Activated CD4-positive, alpha-beta T cell treated with anti-CD3 and anti-CD28 coated beads, Interleukin-2, amount 50 U/mL, for 1 hour (primary cell): ENCODE measurements at regions not wholly inside any gene's neighbourhood (a gene's known extent, or its start where the extent isn't known, plus 50 kb on each side); places are given as distances from the start of the nearest gene placed in this dataset.
"Not testable (repeated sequence)": the region's sequence is repeated elsewhere in the genome, so short reads cannot be mapped to it uniquely, and the experiment has no call there.

Experiments used
- DNase-seq: peaks from one replicate; pipeline ENCODE4 v3.0.0-alpha.2; 2020

DNA sequence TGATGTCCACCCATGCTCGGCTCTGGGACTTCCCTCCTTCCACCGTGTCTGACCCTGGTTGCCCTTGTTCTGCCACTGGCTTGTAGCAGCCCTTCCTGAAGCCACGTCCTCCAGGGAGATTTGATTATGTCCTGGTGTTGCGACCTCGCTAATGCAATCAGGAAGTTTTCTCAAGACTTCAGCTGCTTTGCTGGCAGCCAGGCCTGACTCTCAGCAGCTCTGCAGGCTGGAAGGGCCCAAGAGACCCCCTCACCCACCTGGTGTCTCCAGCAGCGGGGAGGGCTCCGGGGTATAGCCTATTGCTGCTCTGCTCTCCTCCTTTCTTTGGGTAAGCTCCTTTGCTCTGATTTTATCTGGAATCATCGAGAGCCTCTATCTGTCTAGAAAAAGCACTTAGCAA is 2882.8 kb downstream of the RPIA start:
- not testable (repeated sequence) for DNase-seq

DNA sequence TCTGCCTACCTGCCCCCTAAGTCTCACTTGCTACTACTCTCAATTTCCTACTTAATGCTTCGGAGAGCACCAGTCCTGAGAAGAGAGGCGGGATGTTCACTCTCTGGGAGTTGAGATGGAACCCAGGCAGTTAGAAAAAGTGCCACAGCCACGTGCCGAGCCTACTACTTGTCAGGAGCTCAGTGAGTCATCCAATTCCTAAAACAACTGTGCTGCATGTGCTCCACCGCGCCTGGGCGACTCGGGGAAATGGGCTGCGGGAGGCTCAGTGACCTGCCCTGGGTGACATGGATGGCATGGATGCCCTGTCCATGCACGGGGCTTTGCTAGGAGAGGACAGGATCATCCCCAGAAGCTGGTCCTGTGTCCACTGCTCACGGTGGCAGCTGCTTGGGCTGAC is 2884.2 kb downstream of the RPIA start:
- not testable (repeated sequence) for DNase-seq

DNA sequence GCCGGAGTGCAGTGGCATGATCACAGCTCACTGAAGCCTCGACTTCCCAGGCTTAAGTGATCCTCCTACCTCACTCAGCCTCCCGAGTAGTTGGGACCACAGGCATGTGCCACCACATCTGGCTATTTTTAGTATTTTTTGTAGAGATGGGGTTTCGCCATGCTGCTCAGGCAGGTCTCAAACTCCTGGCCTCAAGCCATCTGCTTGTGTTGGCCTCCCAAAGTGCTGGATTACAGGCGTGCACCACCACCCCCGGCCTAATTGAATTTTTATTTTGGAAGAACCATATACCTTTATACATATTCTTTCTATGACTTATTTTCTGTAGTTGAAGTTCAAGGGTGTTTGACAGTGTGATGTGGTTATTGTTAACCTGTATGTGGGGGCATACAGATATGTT is 2885.9 kb downstream of the RPIA start:
- DNase-seq = not testable (repeated sequence)

DNA sequence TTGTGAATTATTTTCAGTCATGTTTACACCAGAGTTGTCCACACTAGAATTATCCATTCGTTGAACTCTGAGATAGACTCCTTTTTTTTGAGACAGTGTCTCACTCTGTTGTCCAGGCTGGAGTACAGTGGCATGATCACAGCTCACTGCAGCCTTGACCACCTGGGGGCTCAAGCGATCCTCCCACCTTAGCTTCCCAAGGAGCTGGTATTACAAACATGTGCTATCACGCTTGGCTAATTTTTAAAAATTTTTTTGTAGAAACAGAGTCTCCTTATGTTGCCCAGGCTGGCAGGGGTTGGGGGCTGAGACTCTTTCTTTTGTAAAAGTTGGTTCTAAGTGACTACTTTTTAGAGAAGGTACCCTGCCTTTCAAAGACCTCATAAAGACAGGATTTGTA is 2887.2 kb downstream of the RPIA start:
- not testable (repeated sequence) for DNase-seq

DNA sequence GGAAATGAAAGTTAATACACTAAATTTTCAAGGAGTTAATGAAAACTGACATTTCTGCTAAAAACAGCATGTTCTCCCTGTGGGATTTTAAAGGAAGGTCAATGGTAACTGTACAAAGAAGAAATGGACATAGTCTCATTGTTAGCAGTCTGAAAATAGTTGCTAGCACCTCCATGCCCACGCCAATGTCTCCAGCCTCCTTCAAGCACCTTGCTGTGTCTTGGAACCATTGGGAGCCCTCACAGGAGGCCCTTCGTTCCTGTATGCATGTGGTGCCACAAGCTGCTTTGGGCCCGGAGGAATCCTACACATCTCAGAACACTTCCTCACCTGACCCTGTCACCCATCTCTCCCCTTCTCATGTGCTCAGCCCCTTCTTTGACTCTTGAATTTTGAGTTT is 2888.1 kb downstream of the RPIA start:
- not testable (repeated sequence) for DNase-seq

DNA sequence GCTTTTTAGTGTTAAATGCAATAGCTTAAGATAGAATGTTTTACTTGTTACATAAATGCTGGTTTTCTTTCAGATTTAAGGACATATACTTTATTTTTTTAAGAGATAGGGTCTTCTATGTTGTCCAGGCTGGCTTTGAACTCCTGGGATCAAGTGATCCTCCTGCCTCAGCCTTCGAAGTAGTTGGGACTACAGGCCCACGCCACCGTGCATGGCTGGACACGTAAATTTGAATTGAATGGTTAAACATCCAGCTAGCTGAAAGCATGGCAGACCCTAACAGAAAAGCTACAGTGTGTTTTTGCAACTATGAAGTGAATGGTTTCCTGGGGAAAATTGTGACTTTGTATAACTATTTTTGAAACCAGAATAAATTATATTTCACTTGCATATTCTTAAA is 2888.6 kb downstream of the RPIA start:
- not testable (repeated sequence) for DNase-seq

DNA sequence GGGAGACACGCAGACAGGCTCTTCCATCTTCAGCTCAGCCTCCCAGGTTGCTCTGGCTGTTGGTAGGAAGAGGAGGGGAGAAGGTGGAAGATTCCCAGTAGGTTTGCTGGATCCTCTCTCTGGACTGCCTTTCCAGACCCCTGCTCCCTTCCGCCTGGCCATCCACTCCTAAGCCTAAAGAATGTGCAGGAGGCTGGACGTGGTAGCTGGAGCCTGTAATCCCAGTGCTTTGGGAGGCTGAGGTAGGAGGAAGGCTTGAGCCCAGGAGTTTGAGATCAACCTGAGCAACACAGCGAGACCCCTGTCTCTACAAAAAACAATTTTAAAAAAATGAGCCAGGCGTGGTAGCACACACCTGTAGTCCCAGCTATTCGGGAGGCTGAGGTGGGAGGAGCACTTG is 2895.6 kb downstream of the RPIA start:
- not testable (repeated sequence) for DNase-seq

DNA sequence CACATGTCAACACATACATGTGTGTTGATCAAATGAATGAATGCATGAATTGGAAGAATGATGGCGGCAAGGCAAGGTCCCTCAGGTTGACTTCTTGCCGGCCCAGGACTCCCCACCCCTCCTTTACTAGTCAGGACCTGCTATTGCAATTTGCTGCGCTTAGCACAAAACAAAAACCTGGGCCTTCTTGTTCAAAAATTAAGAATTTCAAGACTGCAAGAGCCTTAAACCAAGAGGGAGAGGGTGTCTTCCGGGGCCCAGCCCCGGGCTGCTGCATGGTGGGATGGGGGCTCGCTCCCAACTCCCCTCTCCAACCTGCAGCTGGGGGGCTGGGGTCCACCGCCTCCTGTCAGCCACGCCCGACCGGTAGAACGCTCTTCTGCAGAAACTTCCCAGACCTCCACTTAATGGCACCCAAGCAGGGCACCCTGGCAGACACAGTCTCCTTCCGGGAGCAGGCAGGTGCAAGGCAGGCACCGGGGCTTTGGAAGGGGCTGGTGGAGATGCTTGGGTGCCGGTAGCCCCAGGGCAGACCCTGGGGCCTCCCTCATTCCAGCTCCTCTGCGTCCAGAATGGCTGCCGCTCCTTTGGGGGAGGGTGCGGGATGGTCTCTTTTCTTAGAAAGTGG is 2896.5 kb downstream of the RPIA start:
- DNase-seq = not testable (repeated sequence)

DNA sequence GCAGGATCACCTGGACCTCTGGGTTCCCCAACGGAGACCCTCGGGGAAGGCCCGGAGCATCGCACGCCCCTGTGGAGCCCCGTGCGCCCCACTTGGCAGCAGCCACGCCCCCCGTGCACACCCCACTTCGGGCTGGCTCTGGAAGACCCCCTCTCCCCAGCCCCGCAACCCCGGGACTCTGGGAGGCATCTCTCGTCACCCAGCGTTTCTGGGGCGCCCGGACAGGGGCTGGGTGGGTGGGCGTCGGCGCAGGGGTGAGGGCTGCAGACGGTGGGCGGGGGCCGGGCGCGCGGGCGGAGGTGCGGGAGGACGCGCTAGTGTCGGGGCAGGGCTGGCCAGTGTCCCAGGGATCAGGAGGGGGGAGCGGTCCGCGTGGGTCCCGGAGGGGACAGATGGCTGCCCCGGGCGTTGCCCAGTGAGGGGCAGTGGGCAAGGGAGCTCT is 2897.3 kb downstream of the RPIA start:
- not testable (repeated sequence) for DNase-seq

DNA sequence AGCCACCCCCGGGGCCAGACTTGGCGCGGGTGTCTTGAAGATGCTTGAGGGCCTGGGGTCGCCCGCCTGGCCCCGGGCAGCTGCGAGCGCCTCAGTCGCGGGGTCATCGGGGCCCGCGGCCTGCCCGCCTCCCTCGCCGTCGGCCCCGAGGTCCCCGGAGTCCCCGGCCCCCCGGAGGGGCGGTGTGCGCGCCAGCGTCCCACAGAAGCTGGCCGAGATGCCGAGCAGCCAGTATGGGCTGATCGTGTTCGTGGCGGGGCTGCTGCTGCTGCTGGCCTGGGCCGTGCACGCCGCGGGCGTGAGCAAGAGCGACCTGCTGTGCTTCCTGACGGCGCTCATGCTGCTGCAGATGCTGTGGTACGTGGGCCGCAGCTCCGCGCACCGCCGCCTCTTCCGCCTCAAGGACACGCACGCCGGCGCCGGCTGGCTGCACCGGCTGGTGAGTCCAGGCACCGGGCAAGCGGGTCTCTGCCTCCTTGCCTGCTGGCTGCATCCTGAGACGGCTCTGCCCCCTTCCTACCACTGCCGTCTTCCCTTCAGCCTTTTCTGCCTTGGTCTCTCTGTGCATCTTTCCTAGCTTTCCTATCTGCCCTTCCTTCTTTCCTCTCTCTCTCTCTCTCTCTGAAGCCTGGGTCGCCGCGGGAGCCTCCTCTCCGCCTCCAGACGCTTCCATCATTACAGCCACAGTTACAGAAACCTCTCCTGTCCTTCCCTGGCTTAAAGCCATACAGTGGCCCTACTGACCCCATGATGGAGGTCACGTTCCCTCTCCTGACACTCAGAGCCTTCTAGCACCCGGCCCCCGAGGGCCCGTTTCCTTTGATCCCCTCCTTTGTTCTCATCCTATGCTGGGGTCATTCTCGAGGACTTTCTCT is 2898.2 kb downstream of the RPIA start:
- DNase-seq = not testable (repeated sequence)

DNA sequence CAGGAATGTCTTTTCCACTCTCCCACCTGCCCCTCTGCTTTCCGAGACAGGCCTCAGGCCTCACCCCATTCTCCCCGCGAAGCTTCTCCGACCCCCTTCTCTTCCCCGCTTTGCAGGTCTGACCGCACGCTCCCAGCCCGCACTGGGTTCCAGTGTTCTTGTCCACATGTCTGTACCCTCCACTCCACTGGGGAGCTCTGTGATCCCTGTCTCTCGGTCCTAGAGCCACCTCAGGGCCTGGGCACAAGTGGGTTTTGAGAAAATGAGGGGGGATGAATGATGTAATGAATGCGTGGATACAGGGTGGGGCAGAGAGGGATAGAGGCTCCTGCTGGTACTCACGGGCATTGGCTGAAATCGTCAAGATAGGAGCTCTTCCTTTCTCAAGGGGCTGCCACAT is 2898.9 kb downstream of the RPIA start:
- not testable (repeated sequence) for DNase-seq

DNA sequence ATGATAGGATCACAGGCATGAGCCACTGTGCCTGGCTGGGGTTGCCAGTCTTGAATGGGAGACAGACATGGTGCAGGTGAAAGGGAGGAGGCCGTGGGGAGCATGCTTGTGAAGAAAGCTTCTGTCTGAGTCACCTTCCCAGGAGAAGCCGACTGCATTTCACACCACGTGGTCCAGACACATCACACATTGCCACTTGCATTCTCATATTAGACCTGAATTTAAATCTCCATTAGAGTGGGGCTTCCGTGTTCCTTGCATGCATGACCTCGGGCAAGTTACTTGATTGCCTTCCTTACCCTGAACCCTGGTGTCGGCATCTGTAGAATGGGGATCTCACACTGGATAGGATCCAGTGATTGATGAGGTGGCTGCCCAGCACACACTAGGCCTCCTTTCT is 2899.6 kb downstream of the RPIA start:
- DNase-seq = not testable (repeated sequence)

DNA sequence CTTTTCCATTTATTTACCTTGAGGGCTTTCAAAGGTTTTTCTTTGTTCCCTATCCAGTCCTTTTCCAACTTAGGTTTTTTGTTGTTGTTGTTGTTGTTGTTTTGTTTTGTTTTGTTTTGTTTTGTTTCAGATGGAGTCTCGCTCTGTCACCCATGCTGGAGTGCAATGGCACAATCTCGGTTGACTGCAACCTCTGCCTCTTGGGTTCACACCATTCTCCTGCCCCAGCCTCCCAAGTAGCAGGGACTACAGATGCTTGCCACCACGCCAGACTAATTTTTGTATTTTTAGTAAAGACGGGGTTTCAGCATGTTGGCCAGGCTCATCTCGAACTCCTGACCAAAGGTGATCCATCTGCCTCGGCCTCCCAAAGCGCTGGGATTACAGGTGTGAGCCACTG is 2906.0 kb downstream of the RPIA start:
- DNase-seq = not testable (repeated sequence)

DNA sequence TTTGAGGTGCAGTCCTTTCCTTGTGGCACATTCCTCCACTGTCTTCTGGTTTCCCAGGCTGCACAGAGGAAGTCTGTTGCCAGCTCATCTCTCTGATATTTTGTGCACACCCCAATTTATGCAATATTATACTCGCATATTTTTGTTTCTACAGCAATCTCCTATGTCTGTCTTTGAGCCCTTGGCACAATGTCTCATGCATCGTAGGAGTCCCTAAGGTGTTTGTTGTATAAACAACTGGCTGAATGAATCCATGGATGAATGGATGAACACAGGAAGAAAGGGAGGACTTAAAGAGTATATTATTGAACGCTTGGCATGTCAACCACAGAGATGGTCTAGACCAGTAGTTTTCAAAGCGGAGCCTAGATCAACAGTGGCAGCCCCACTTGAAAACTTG is 2907.0 kb downstream of the RPIA start:
- DNase-seq = not testable (repeated sequence)

DNA sequence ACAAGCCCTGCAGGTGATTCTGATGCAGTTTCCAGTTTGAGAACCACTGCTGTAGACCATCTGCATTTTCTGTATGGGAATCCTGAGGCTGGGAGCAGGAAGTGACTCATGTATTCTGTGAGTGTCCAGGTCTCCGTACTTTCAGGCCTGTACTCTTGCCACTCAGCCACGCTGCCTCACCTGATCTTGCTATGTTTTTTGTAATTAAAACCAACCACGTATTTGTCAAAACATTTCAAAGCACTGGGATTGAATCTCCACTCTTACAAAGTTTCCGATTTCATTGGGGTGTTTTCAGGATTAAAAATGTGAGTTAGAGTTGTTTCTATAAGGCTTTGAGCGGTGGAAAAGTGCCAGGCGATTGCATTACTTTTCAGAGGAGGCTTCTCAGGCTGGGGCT is 2907.5 kb downstream of the RPIA start:
- not testable (repeated sequence) for DNase-seq

DNA sequence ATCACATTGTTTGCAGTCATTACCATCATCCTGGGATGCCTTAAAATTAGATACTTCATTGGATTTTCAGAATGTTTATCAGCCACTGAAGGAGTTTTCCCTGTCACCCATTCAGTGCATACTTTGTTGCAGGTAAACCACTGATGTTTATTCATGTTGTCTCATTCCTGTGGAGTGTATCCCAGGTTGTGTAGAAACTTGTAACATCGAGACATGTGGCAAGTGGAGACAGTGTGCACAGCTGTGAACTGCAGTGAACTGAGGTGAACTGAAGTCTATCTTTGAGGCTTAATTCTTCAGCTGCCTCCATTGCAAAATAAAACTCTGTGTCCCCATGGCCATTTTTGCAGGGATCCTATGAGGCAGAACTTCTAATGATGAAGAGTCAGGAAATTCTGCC is 2911.4 kb downstream of the RPIA start:
- not testable (repeated sequence) for DNase-seq

DNA sequence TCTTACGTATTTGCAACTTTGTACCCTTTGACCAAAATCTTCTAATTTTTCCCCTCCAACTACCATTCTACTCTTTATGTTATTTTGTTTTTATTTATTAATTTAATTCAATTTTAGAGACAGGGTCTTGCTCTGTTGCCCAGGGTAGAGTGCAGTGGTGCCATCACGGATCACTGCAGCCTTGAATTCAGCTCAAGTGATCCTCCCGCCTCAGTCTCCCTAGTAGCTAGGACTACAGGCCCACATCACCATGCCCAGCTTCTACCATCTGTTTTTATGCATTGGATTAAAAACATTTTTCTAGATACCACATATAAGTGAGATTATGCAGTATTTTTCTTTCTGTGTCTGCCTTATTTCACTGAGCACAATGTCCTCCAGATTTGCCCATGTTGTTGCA is 2912.5 kb downstream of the RPIA start:
- DNase-seq = not testable (repeated sequence)

DNA sequence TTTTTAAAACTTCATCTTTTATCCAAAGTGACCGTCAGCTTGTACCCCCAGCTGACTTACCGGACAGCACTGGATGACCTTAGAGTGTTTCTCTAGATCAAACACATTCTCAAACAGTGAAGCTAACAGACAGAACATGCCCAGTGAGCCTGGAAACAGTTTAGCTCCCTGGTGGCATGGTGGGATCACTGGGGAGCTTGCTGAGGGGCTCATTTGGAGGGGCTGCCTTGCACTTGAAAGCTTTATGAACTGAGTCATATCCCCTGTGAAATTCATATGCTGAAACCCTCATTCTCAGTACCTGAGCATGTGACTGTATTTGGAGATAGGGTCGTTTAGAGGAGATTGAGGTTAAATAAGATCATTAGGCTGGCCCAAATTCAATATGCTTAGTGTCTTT is 2913.2 kb downstream of the RPIA start:
- DNase-seq = not testable (repeated sequence)

DNA sequence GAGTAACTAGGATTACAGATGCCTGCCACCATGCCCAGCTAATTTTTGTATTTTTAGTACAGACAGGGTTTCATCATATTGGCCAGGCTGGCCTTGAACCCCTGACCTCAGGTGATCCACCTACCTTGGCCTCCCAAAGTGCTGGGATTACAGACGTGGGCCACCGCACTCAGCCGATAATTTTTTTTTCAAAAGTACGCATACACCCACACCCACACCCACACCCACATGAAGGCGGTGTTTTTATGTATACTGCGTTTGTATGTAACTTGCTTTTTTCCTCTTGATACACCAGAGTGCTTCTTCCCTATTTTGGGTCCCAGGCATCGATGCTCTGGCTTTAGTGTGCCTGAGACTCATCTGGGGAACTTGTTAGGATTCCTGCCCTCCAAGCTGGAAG is 2932.3 kb downstream of the RPIA start:
- DNase-seq = not testable (repeated sequence)

DNA sequence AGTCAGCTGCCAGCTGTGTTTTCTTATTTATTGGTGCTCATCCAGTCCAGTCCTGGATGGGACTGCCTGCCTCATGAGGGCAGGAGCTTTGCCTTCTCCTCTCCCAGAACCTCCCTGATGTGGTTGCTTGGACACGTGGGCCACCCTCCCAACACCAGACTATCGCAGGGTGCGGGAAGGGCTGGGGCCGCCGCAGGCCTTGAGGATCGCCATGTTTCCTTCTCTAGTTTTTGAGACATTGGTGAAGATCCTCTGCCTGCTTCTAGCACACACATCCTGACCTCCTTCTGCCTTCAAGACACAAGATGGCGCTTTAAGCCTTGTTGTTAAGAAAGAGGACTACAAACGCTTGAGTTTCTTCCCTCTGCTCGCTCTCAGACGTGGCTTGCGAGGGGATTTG is 2937.0 kb downstream of the RPIA start:
- not testable (repeated sequence) for DNase-seq

DNA sequence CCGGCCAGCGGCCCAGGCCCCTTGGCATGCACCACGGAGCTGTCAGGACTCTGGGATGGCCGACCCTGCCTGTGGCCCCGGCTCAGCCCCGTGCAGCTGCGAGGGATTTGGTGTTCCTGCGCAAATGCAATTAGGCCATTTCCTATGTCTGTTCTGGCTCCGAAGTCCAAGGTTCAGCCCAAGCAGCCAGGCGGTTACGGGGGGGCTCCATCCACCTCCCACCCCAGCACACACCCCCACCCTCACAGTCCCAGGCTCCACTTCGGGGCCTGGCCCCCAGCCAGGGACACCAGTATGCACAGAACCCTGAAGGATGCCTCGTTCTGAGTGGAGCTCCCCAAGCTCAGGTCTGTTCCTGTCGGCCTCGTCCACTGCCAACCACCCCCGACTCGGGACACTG is 2965.7 kb downstream of the RPIA start:
- not testable (repeated sequence) for DNase-seq

DNA sequence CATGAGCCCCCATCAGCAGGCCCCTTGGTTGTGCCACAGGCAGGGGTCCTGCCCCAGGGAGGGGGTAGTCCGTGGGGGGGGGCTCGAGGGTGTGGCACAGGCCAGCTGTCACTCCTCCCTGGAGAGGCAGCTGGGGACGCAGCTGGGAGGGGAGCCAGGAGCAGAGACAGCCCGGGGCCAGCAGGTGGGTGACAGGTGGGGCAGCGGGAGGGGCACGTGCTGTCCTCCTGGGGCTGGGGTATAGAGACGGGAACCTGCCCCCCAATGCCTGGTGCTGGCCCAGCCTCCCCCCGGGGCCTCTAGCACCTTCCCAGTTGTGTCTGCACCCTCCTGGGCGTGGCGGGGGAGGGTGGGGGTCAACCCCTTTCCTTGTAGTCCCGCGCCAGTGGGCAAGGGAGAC is 2966.9 kb downstream of the RPIA start:
- not testable (repeated sequence) for DNase-seq

DNA sequence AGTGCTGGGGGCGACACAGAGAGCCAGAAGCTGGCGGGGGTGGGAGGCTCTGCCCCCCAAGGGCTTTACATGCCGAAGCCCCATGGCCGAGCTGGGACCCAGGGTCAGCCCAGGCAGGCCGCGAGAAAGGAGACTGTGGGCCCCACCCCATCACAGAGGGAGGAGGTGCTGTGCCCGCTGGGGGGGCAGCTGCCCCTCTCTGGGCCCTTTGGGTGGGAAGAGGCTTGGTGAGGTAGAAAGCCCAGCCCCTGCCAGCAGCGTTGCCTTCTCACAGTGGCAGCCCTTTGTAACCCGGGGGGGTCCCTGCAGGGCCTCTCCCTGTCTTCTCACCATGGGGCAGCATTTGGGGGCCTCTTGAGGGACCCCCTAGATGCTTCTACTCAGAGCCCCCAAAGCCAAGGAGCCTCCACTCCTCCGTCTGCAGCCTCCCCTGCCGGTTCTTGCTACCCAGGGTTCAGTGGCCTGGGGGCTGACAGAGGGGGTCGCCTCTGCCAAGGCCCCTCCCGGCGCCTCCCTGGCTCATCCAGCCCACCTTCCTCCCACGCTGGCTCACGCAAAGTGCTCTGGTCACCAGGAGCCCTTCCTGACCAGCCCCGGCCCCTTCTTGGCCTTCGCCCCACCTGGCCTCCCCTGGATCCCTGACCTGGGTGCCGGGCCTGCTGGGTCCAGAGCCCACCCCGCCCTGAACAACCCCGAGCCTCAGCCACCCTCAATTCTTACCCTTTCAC is 2967.9 kb downstream of the RPIA start:
- not testable (repeated sequence) for DNase-seq

DNA sequence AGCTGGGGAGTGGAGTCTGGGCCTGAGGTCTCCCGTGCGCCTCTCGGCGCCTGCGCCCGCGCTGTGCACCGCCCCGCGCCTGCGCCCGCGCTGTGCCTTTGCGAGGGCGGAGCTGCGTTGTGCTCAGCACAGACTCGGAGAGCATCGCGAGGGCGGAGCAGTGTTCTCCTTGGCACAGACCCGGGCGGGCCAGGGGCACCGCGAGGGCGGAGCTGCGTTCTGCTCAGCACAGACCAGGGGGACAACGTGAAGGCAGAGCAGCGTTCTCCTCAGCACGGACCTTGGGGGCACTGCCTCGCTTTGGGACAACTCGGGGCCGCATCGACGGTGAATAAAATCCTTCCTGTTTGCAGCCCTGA is 2968.4 kb downstream of the RPIA start:
- DNase-seq = not testable (repeated sequence)
